OCI-LY7 (cell line): ENCODE measurements at regions not wholly inside any gene's neighbourhood (a gene's known extent, or its start where the extent isn't known, plus 50 kb on each side); places are given as distances from the start of the nearest gene placed in this dataset.

Experiments used
- CTCF ChIP-seq: fragments of 200-600 bp; sonication (generic); conservative IDR thresholded peaks from 2 replicates; pipeline ENCODE4 v1.5.1; 2014; ENCODE audit warnings: mild to moderate bottlenecking, antibody characterized with exemption, low read length, moderate library complexity, mixed read lengths
- EZH2phosphoT487 ChIP-seq: fragments of 200-600 bp; sonication (generic); IDR thresholded peaks from 2 replicates; pipeline ENCODE4 v1.6.1; 2018; ENCODE audit warnings: low read depth, borderline replicate concordance, mild to moderate bottlenecking, mixed run types, antibody characterized with exemption, low read length, moderate library complexity, mixed read lengths

DNA sequence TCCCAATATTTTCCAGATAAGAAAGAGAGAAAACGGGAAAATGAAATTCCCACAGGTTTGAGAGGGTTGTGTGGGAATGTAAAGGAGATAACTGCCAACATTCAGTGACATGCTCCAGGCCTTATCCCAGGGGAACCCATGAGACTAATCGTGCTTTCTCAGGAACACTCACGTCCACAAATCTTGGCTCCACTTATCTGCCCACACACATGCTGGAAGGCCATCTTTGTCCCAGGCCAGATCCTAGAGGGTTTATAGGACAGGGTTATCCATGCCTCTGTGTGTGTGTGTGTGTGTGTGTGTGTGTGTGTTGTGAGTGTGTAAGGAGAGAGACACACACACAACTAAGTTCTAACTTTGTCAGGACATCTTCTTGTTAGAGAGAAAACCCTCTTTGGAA is 182.2 kb upstream of the E2F7 start:
- no peak for TF ChIP-seq CTCF
- TF ChIP-seq EZH2phosphoT487: no peak
